Body of pancreas (tissue), 4 donors: ENCODE measurements at regions not wholly inside any gene's neighbourhood (a gene's known extent, or its start where the extent isn't known, plus 50 kb on each side); places are given as distances from the start of the nearest gene placed in this dataset.

Experiments
- ATAC-seq: fragments of 150-250 bp; one replicate; pipeline ENCODE4 v1.9.1; 2016
- DNase-seq, 4 donors: peaks; one replicate each; pipeline ENCODE4 v3.0.0-alpha.2; 2019
- H3K27ac ChIP-seq, 4 donors: fragments of 200-600 bp; sonication (generic); 1 replicate in 3 of 4; 2 replicates in 1 of 4; pipeline versions ENCODE4 v1.5.1 to v1.6.1; 2016 to 2019; ENCODE audit warnings: mild to moderate bottlenecking in 1 of 4, mixed read lengths in 1 of 4, moderate library complexity in 1 of 4
- H3K27me3 ChIP-seq, 2 donors: fragments of 200-600 bp; sonication (generic); one replicate each; pipeline ENCODE4 v1.6.0; 2016; ENCODE audit warnings: mild to moderate bottlenecking in 1 of 2
- H3K36me3 ChIP-seq, 2 donors: fragments of 200-600 bp; sonication (generic); replicated peaks in 1 of 2; 2 replicates each; pipeline ENCODE4 v1.5.1; 2016; ENCODE audit warnings: low read depth in 2 of 2; ENCODE audit not compliant: insufficient read depth in 1 of 2
- H3K4me1 ChIP-seq: fragments of 200-600 bp; sonication (generic); one replicate; pipeline ENCODE4 v1.6.0; 2016
- H3K4me3 ChIP-seq, 2 donors: fragments of 200-600 bp; sonication (generic); 1 replicate in 1 of 2; 2 replicates in 1 of 2; pipeline ENCODE4 v1.5.1; 2016 to 2019
- H3K9me3 ChIP-seq, 3 donors: fragments of 200-600 bp; sonication (generic); 1 replicate in 2 of 3; 2 replicates in 1 of 3; pipeline ENCODE4 v1.5.1; 2016
- CTCF ChIP-seq, 7 experiments: fragments of 450-650 bp in 4 of 7; fragments of 200-600 bp in 3 of 7; sonication (generic) in 3 of 7; IDR thresholded peaks; one replicate each; pipeline ENCODE4 v1.5.1; 2016 to 2019; ENCODE audit warnings: antibody characterized with exemption in 7 of 7
- POLR2A ChIP-seq, 3 donors: fragments of 450-650 bp; IDR thresholded peaks; one replicate each; pipeline ENCODE4 v1.6.1; 2016; ENCODE audit warnings: antibody characterized with exemption in 3 of 3, mild to moderate bottlenecking in 2 of 3
- WGBS, 2 donors: methylation state at CpG; one replicate each; pipeline ENCODE4 v1.1.5; 2017; 5-methylcytosine and 5-hydroxymethylcytosine counted together
- intact Hi-C: fragments of 100-400 bp; cut with DNase I; formaldehyde crosslinking; loops from one replicate; pipeline ENCODE4 v1.15.1; 2023

- WGBS, 2 donors = 14 to 15% methylated on average over 4 of the region's 4 CpGs
- no peak for TF ChIP-seq CTCF (IDR thresholded peaks at IDR 0.05)
- TF ChIP-seq POLR2A (IDR thresholded peaks at IDR 0.05) = no peak
- no peak for DNase-seq
- no peaks in the 10 kb centered on the region for H3K27me3 ChIP-seq
- H3K27ac ChIP-seq = no peak overlapping the region
- no peaks in the 10 kb centered on the region for H3K9me3 ChIP-seq
- ATAC-seq = no peak
- H3K4me1 ChIP-seq = no peaks in the 10 kb centered on the region
- no peak overlapping the region for H3K4me3 ChIP-seq
- H3K36me3 ChIP-seq = no peaks in the 10 kb centered on the region
- intact Hi-C loops = no loop called here
Observed at GRCh38 chr16:82533189-82533588, 93.6 kb upstream of the CDH13 start.

- no peak overlapping the region for H3K4me3 ChIP-seq
- intact Hi-C loops = no loop called here
- no peak for ATAC-seq
- H3K27ac ChIP-seq = no peak overlapping the region
- no peaks in the 10 kb centered on the region for H3K27me3 ChIP-seq
- peaks cover 4% of the 10 kb centered on the region for H3K4me1 ChIP-seq
- no peaks in the 10 kb centered on the region for H3K36me3 ChIP-seq
- TF ChIP-seq CTCF (IDR thresholded peaks at IDR 0.05) = no peak
- TF ChIP-seq POLR2A (IDR thresholded peaks at IDR 0.05) = no peak
- H3K9me3 ChIP-seq = no peaks in the 10 kb centered on the region
- no peak for DNase-seq
- 65 to 70% methylated on average over 2 of the region's 2 CpGs for WGBS, 2 donors
Observed at GRCh38 chr16:82530883-82531282, 95.9 kb upstream of the CDH13 start.

- intact Hi-C loops = no loop called here
- no peak for DNase-seq
- 30 to 44% methylated on average over 7 of the region's 7 CpGs for WGBS, 2 donors
- Histone ChIP-seq H3K4me3 (no peak overlapping the region), H3K4me1 (peaks cover 4% of the 10 kb centered on the region), H3K9me3 (no peaks in the 10 kb centered on the region), H3K36me3 (no peaks in the 10 kb centered on the region), H3K27me3 (no peaks in the 10 kb centered on the region), H3K27ac (no peak overlapping the region)
- no peak for ATAC-seq
- TF ChIP-seq POLR2A (IDR thresholded peaks at IDR 0.05) (no peak), CTCF (IDR thresholded peaks at IDR 0.05) (no peak)
Observed at GRCh38 chr16:82527101-82527500, 99.7 kb upstream of the CDH13 start.

GRCh38 chr16:82524976-82525375, 101.8 kb upstream of the CDH13 start:
- TF ChIP-seq POLR2A (IDR thresholded peaks at IDR 0.05) (no peak), CTCF (IDR thresholded peaks at IDR 0.05) (no peak)
- Histone ChIP-seq H3K27ac (no peak overlapping the region), H3K4me3 (no peak overlapping the region), H3K4me1 (peaks cover 4% of the 10 kb centered on the region), H3K9me3 (no peaks in the 10 kb centered on the region), H3K36me3 (no peaks in the 10 kb centered on the region), H3K27me3 (no peaks in the 10 kb centered on the region)
- DNase-seq (no peak), ATAC-seq (no peak)
- WGBS, 2 donors = 17 to 28% methylated on average over 1 of the region's 1 CpG
- intact Hi-C loops = no loop called here

GRCh38 chr16:82523815-82524214, 103.0 kb upstream of the CDH13 start:
- no peaks in the 10 kb centered on the region for H3K9me3 ChIP-seq
- H3K36me3 ChIP-seq = no peaks in the 10 kb centered on the region
- H3K4me1 ChIP-seq = peaks cover 4% of the 10 kb centered on the region
- intact Hi-C loops = no loop called here
- no peak overlapping the region for H3K27ac ChIP-seq
- 28 to 53% methylated on average over 1 of the region's 1 CpG for WGBS, 2 donors
- TF ChIP-seq POLR2A (IDR thresholded peaks at IDR 0.05) (no peak), CTCF (IDR thresholded peaks at IDR 0.05) (no peak)
- DNase-seq = no peak
- no peak overlapping the region for H3K4me3 ChIP-seq
- ATAC-seq = no peak
- H3K27me3 ChIP-seq = no peaks in the 10 kb centered on the region
